Cardiac septum (tissue), 1 donor: ENCODE measurements at regions not wholly inside any gene's neighbourhood (a gene's known extent, or its start where the extent isn't known, plus 50 kb on each side); places are given as distances from the start of the nearest gene placed in this dataset.
"Not testable (repeated sequence)": the region's sequence is repeated elsewhere in the genome, so short reads cannot be mapped to it uniquely, and the experiment has no call there.

Experiments
- DNase-seq: peaks from one replicate; pipeline ENCODE4 v3.0.0-alpha.2; 2020; ENCODE audit warnings: low spot score
- intact Hi-C: fragments of 100-400 bp; cut with DNase I; formaldehyde crosslinking; loops from one replicate; pipeline ENCODE4 v1.14.0; 2022
- donor health status: DM: no; HTN: no; CAD: no.

GRCh38 chr1:230495891-230496385 is 69.8 kb upstream of the PGBD5 start:
- intact Hi-C loops = no loop called here
- DNase-seq = no peak

- no peak for DNase-seq
Observed at GRCh38 chr1:230495076-230495475, 68.9 kb upstream of the PGBD5 start.

GRCh38 chr1:230494514-230494913 is 68.4 kb upstream of the PGBD5 start:
- intact Hi-C loops = no loop called here
- DNase-seq = no peak

More at GRCh38 chr1:230495076-230495475, 68.9 kb upstream of the PGBD5 start:
- intact Hi-C loops = no loop called here

- intact Hi-C loops = no loop called here
- no peak for DNase-seq
Observed at GRCh38 chr1:230494026-230494425, 67.9 kb upstream of the PGBD5 start.

- intact Hi-C loops = no loop called here
- no peak for DNase-seq
Observed at GRCh38 chr1:230493264-230493663, 67.1 kb upstream of the PGBD5 start.

GRCh38 chr1:230490436-230490835 is 64.3 kb upstream of the PGBD5 start:
- no peak for DNase-seq
- intact Hi-C loops = no loop called here

GRCh38 chr1:230487773-230488428 is 61.8 kb upstream of the PGBD5 start:
- intact Hi-C loops = no loop called here
- no peak for DNase-seq

GRCh38 chr1:230476622-230477003 is 50.5 kb upstream of the PGBD5 start:
- intact Hi-C loops = no loop called here

DNA sequence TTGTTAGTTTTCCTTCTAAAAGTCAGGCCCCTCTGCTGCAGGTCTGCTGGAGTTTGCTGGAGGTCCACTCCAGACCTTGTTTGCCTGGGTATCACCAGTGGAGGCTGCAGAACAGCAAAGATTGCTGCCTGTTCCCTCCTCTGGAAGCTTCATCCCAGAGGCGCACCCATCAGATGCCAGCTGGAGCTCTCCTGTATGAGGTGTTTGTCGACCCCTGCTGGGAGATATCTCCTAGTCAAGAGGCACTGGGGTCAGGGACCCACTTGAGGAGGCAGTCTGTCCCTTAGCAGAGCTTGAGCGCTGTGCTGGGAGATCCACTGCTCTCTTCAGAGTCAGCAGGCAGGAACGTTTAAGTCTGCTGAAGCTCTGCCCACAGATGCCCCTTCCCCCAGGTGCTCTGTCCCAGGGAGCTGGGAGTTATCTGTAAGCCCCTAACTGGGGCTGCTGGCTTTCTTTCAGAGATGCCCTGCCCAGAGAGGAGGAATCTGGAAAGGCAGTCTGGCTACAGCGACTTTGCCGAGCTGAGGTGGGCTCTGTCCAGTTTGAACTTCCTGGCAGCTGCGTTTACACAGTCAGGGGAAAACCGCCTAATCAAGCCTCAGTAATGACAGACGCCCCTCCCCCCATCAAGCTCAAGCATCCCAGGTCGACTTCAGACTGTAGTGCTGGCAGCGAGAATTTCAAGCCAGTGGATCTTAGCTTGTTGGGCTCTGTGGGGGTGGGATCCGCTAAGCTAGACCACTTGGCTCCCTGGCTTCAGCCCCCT is 49.9 kb upstream of the PGBD5 start:
- DNase-seq, intact Hi-C loops: not testable (repeated sequence)

More at GRCh38 chr1:230476622-230477003, 50.5 kb upstream of the PGBD5 start:
- no peak for DNase-seq
